AG10803 (cell line): ENCODE measurements at regions not wholly inside any gene's neighbourhood (a gene's known extent, or its start where the extent isn't known, plus 50 kb on each side); places are given as distances from the start of the nearest gene placed in this dataset.

Experiments used
- DNase-seq: peaks from one replicate; pipeline ENCODE4 v3.0.0; 2010; ENCODE audit warnings: low read depth
- H3K4me3 ChIP-seq: 2 replicates; pipeline ENCODE4 v1.5.1; 2011; ENCODE audit warnings: mild to moderate bottlenecking, low read length, control low read depth
- TF ChIP-seq, protein P1 (sequence below): conservative IDR thresholded peaks from 2 replicates; pipeline ENCODE4 v1.5.1; 2011; ENCODE audit warnings: mild to moderate bottlenecking, low read length, control low read depth, inconsistent platforms

DNA sequence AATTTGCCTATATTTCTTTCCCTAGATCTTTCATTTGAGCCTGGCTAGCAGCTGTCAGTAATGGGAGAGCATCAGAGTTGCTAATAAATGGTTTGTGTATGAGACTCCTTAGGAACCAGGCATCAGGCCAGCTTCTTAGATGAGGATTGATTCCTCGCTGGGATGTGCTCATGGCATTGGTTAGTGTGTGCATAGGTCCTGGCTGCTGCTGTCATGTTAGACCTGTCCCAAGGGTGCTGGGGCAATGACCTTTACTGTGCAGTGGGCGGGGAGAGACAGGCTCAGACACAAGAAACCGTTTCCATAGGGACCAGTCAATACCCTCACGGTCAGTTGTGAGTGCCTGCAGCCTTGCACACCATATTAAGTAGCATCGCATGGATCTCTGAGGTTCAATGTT lies 112.3 kb upstream of the NR3C1 start:
- no peak overlapping the region for H3K4me3 ChIP-seq
- TF ChIP-seq, protein P1, sequence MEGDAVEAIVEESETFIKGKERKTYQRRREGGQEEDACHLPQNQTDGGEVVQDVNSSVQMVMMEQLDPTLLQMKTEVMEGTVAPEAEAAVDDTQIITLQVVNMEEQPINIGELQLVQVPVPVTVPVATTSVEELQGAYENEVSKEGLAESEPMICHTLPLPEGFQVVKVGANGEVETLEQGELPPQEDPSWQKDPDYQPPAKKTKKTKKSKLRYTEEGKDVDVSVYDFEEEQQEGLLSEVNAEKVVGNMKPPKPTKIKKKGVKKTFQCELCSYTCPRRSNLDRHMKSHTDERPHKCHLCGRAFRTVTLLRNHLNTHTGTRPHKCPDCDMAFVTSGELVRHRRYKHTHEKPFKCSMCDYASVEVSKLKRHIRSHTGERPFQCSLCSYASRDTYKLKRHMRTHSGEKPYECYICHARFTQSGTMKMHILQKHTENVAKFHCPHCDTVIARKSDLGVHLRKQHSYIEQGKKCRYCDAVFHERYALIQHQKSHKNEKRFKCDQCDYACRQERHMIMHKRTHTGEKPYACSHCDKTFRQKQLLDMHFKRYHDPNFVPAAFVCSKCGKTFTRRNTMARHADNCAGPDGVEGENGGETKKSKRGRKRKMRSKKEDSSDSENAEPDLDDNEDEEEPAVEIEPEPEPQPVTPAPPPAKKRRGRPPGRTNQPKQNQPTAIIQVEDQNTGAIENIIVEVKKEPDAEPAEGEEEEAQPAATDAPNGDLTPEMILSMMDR = no peak
- DNase-seq = no peak

DNA sequence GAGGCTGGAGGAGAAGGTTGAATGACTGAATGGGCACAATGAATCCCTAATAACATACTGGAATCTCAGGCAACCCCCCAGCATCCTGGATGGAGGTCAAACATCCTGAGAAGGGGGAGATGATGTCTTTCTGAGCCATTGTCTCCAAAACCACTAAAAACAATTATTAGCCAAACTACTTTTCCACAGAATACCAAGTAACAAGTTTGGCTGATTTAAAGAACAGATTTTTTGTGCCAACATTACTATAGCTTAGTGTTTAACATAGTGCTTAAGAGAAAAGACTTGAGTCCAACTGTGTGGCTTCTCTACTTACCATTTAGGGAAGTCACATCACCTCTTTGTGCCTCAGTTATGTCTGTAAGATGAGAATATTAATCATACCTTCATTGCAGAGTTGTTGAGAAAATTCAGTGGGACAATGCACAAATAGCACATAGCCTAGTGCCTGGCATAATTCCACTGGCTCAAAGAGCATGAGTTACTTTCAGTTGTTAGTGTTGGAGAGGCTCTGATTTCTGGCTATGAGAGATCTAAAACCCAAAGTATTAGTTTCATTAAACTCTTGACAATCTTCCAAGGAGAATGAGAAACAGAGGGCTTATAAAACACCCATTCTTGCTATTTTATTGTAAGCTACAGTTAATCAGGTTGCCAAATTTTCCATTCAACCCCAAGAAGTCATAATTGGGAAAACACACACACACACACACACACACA lies 111.3 kb upstream of the NR3C1 start:
- no peak overlapping the region for H3K4me3 ChIP-seq
- peak; percentile 77 for DNase-seq
- TF ChIP-seq, protein P1 = no peak

DNA sequence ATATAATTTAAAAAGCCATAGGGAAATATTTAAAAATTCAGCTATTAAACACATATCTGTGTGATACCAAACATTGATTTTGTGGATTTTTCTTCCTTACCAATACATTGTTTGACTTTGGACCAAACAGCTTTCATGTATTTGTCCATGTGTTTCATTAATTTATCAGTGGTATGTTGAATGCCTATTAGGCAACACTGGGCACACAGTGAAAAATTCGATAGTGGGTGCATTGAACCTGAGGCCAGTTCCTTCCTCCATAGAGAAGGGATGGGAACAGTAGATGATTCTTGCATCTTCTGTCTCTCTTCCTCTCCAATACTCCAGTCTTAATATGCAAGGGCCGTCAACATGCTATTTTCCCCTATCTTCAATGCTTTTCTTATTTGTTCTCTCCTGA lies 110.2 kb upstream of the NR3C1 start:
- TF ChIP-seq, protein P1 = no peak

DNA sequence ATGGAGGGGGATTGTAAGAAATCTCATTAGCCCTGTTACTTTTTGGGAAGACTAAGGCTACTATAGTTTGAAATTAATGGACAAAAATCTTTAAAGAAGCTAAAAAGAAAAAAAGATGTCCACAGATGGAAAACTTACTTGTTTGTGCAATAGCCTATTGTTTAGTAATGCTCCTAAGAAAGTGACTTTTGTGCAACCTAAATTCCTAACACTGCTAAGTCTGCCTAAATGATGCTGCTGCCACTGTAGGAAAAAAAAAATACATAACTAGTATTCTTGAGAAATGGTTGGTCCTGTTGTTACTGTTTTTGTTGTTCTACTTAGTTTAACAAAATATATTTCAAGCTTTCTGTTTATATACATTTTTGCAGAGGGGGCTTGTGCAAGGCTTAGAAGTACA lies 108.2 kb upstream of the NR3C1 start:
- TF ChIP-seq, protein P1 = no peak

More for the DNA sequence above, 110.2 kb upstream of the NR3C1 start:
- DNase-seq = no peak
- H3K4me3 ChIP-seq = no peak overlapping the region

DNA sequence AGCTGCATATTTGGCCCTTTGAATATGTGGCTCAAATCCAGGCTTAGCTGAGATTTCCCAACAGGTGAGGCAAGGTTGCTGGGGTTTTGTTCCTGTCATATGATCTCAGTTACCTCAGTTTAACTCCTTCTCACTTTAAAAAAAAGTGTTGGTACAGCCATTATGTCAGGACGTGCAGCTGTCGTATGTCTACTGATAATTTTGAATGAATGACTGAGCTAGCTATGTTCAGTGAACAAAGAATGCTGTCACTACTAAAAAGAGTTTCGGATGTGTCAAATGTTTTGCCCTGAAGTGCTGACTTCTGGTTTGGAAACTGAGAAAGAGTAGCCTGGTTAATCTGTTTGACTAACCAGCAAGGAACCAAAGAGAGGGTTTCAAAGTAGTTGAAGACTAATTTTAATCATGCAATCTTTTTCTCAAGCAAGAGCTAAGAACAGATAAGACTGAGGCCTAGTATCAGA lies 106.3 kb upstream of the NR3C1 start:
- no peak for DNase-seq
- TF ChIP-seq, protein P1 = no peak

More for the DNA sequence above, 108.2 kb upstream of the NR3C1 start:
- DNase-seq = peak; percentile 65
- H3K4me3 ChIP-seq = no peak overlapping the region

DNA sequence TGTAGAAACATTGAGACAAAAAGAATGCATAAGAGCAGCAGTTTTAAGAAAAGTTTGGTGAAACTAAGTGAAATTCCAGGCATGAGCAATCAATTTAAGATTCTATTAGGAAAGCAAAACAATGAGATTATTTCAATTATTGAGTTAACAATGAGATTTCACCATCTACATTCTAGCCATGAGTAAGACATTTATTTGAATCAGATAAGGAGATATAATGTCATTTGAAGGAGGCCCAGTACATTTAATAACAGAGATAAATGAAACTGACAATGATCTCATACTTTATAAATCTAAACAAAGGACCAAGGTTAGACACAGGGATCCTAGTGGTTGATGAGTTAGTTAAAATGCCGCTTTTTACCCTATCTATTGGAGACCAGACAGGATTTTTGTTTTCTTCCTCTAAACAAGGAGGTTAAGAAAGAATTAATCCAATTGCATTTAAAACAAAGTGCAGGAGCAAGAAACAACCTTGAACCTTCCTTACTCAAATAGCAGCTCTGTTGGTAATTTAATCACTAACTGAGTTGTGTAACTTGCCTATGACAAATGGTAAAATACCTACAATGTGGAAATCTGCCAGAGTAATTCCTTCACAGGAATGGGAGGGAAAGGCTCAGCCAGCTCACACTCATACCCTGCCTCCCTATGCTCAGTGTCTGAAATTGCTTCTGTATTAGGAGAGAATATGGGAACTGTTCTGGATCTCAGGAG lies 103.5 kb upstream of the NR3C1 start:
- DNase-seq = peak; percentile 94
- no peak overlapping the region for H3K4me3 ChIP-seq
- TF ChIP-seq, protein P1 = no peak; the same call in 1 of the 2 replicates

More for the DNA sequence above, 106.3 kb upstream of the NR3C1 start:
- no peak overlapping the region for H3K4me3 ChIP-seq
